Testis (tissue), 2 donors: ENCODE measurements at regions not wholly inside any gene's neighbourhood (a gene's known extent, or its start where the extent isn't known, plus 50 kb on each side); places are given as distances from the start of the nearest gene placed in this dataset.

Experiments used
- POLR2A ChIP-seq: fragments of 450-650 bp; IDR thresholded peaks from one replicate; pipeline ENCODE4 v1.6.1; 2017; ENCODE audit warnings: antibody characterized with exemption, mild to moderate bottlenecking, moderate library complexity
- TF ChIP-seq, protein P1 (sequence below), 3 experiments: fragments of 450-650 bp in 2 of 3; fragments of 200-600 bp in 1 of 3; sonication (generic) in 1 of 3; IDR thresholded peaks; one replicate each; pipeline ENCODE4 v1.5.1; 2016 to 2019; ENCODE audit warnings: antibody characterized with exemption in 3 of 3, mild to moderate bottlenecking in 2 of 3, moderate library complexity in 1 of 3

DNA sequence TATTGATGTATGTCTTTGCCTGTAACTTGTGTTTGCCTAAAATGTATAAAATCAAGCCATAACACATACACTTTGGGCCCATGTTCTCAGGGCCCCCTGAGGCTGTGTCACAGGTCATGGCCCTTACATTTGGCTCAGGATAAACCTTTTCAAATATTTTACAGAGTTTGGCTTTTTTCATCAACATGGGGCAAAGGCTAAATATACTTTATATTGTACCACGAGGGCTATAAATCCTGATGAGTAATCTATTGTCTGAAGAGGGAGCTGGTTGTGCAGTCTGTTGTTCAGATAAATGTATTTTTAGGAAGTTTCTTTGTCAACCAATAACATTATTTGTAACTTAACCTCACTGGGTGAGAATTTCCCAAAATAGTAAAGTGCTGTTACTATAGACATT lies 404.6 kb upstream of the DDI1 start:
- TF ChIP-seq, protein P1, sequence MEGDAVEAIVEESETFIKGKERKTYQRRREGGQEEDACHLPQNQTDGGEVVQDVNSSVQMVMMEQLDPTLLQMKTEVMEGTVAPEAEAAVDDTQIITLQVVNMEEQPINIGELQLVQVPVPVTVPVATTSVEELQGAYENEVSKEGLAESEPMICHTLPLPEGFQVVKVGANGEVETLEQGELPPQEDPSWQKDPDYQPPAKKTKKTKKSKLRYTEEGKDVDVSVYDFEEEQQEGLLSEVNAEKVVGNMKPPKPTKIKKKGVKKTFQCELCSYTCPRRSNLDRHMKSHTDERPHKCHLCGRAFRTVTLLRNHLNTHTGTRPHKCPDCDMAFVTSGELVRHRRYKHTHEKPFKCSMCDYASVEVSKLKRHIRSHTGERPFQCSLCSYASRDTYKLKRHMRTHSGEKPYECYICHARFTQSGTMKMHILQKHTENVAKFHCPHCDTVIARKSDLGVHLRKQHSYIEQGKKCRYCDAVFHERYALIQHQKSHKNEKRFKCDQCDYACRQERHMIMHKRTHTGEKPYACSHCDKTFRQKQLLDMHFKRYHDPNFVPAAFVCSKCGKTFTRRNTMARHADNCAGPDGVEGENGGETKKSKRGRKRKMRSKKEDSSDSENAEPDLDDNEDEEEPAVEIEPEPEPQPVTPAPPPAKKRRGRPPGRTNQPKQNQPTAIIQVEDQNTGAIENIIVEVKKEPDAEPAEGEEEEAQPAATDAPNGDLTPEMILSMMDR (IDR thresholded peaks at IDR 0.05) = no peak
- TF ChIP-seq POLR2A = no peak
